Tibial nerve (tissue), 4 donors: ENCODE measurements at regions not wholly inside any gene's neighbourhood (a gene's known extent, or its start where the extent isn't known, plus 50 kb on each side); places are given as distances from the start of the nearest gene placed in this dataset.

Experiments used
- DNase-seq, 2 donors: peaks; one replicate each; pipeline ENCODE4 v3.0.0-alpha.2; 2019; ENCODE audit warnings: low spot score in 2 of 2
- H3K27ac ChIP-seq, 4 donors: fragments of 200-600 bp; sonication (generic) in 3 of 4; one replicate each; pipeline ENCODE4 v1.5.1; 2017 to 2019; ENCODE audit warnings: mild to moderate bottlenecking in 1 of 4
- H3K27me3 ChIP-seq, 2 donors: fragments of 200-600 bp; sonication (generic) in 1 of 2; one replicate each; pipeline versions ENCODE4 v1.5.1 to v1.6.0; 2017 to 2019
- H3K36me3 ChIP-seq, 3 donors: fragments of 200-600 bp; sonication (generic); one replicate each; pipeline ENCODE4 v1.5.1; 2018 to 2019
- H3K4me1 ChIP-seq, 4 donors: fragments of 200-600 bp; sonication (generic) in 3 of 4; one replicate each; pipeline ENCODE4 v1.5.1; 2017 to 2019
- H3K4me3 ChIP-seq, 4 donors: fragments of 200-600 bp; sonication (generic) in 3 of 4; one replicate each; pipeline ENCODE4 v1.5.1; 2017 to 2019; ENCODE audit warnings: mild to moderate bottlenecking in 1 of 4, moderate library complexity in 1 of 4
- H3K9me3 ChIP-seq, 4 donors: fragments of 200-600 bp; sonication (generic) in 3 of 4; one replicate each; pipeline ENCODE4 v1.5.1; 2017 to 2019
- EP300 ChIP-seq, 2 donors: sonication (generic); formaldehyde crosslinking; IDR thresholded peaks; one replicate each; pipeline ENCODE4 v1.6.1; 2017; ENCODE audit warnings: antibody characterized with exemption in 2 of 2, mild to moderate bottlenecking in 1 of 2
- POLR2A ChIP-seq, 2 donors: fragments of 450-650 bp; IDR thresholded peaks; one replicate each; pipeline ENCODE4 v1.6.1; 2017; ENCODE audit warnings: antibody characterized with exemption in 2 of 2, mild to moderate bottlenecking in 2 of 2, moderate library complexity in 2 of 2
- WGBS, 2 donors: methylation state at CpG; one replicate each; pipeline ENCODE4 v1.1.5; 2018; 5-methylcytosine and 5-hydroxymethylcytosine counted together
- TF ChIP-seq, protein P1 (sequence below), 5 experiments: fragments of 200-600 bp in 3 of 5; fragments of 450-650 bp in 2 of 5; sonication (generic) in 3 of 5; IDR thresholded peaks; one replicate each; pipeline ENCODE4 v1.5.1; 2016 to 2019; ENCODE audit warnings: antibody characterized with exemption in 5 of 5, mild to moderate bottlenecking in 3 of 5, moderate library complexity in 2 of 5

DNA sequence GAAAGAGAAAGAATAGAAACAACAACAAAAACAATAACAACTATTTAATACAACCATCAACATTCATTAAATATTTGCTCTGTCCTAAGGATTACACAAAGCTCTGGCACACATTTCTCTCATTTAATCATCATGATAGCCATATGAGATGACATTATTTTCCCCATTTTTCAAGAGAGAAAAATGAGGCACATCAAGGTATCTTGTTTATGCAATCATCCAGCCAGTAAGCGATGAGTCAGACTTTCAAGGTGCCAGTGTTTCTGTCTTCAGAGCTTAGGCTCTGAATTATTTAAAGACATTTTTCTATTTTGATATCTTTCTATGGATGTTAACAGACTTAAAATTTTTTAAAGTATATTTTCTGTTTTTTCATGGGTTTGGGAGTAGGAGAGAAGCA lies 541.8 kb upstream of the SMIM31 start:
- no peaks in the 10 kb centered on the region for H3K4me1 ChIP-seq
- TF ChIP-seq, protein P1, sequence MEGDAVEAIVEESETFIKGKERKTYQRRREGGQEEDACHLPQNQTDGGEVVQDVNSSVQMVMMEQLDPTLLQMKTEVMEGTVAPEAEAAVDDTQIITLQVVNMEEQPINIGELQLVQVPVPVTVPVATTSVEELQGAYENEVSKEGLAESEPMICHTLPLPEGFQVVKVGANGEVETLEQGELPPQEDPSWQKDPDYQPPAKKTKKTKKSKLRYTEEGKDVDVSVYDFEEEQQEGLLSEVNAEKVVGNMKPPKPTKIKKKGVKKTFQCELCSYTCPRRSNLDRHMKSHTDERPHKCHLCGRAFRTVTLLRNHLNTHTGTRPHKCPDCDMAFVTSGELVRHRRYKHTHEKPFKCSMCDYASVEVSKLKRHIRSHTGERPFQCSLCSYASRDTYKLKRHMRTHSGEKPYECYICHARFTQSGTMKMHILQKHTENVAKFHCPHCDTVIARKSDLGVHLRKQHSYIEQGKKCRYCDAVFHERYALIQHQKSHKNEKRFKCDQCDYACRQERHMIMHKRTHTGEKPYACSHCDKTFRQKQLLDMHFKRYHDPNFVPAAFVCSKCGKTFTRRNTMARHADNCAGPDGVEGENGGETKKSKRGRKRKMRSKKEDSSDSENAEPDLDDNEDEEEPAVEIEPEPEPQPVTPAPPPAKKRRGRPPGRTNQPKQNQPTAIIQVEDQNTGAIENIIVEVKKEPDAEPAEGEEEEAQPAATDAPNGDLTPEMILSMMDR (IDR thresholded peaks at IDR 0.05): no peak
- TF ChIP-seq EP300 (IDR thresholded peaks at IDR 0.05) (no peak), POLR2A (IDR thresholded peaks at IDR 0.05) (no peak)
- no peaks in the 10 kb centered on the region for H3K36me3 ChIP-seq
- WGBS, 2 donors: 96 to 98% methylated on average over 1 of the region's 1 CpG
- no peak overlapping the region for H3K27ac ChIP-seq
- H3K27me3 ChIP-seq: no peaks in the 10 kb centered on the region
- H3K4me3 ChIP-seq: no peak overlapping the region
- no peak for DNase-seq
- no peaks in the 10 kb centered on the region for H3K9me3 ChIP-seq

DNA sequence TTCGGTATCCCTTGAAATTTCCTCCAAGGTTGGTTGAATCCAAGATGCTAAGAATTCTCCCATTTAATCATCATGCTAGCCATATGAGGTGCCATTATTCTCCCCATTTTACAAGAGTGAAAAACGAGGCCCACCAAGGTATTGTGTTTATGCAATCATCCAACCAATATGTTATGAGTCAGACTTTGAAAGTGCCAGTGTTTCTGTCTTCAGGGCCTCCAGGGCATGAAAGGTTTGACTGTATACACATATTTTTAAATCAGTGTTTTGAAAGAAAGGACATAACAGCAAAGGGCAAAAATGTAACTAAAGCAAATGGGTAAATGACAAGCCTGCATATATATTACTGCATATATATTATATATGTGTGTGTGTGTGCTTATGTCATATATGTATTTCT lies 541.2 kb upstream of the SMIM31 start:
- TF ChIP-seq POLR2A (IDR thresholded peaks at IDR 0.05) (no peak), EP300 (IDR thresholded peaks at IDR 0.05) (no peak)
- TF ChIP-seq, protein P1 (IDR thresholded peaks at IDR 0.05): no peak
- H3K9me3 ChIP-seq: no peaks in the 10 kb centered on the region
- WGBS, 2 donors: 60 to 74% methylated on average over 2 of the region's 2 CpGs
- H3K27me3 ChIP-seq: no peaks in the 10 kb centered on the region
- no peak overlapping the region for H3K27ac ChIP-seq
- no peaks in the 10 kb centered on the region for H3K4me1 ChIP-seq
- DNase-seq: no peak
- H3K36me3 ChIP-seq: no peaks in the 10 kb centered on the region
- H3K4me3 ChIP-seq: no peak overlapping the region

DNA sequence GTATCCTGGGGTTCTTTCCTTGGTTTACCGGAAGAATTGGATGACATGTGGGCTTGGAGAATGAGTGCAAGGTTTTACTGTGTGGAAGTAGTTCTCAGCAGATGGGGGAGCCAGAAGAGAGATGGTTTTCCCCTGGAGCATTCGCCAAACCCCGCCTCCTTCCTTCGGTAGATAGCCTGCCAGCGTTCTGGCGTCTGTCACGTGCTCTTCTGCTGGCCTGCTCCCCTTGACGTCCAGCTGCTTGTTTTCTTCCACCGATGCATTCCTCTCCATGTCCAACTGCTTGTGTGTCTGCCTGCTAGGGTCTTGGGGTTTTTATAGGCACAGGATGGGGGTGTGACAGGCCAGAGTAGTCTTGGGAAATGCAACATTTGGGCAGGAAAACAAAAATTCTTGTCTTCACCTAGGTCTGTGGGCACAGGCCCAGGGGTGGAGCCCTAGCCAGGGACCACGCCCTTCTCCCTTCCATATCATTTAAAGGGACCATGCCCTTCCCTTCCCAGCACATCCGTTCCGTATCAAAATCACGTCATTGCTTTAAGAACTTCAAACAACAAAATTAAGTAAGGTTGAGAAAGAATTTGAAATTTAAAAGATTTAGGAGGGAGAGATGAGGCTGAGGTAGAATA lies 538.7 kb upstream of the SMIM31 start:
- Histone ChIP-seq H3K4me1 (no peaks in the 10 kb centered on the region), H3K27ac (no peak overlapping the region), H3K36me3 (no peaks in the 10 kb centered on the region), H3K27me3 (no peaks in the 10 kb centered on the region), H3K9me3 (no peaks in the 10 kb centered on the region), H3K4me3 (no peak overlapping the region)
- no peak for DNase-seq
- WGBS, 2 donors: 82% methylated on average over 13 of the region's 13 CpGs
- TF ChIP-seq POLR2A (IDR thresholded peaks at IDR 0.05) (no peak), EP300 (IDR thresholded peaks at IDR 0.05) (no peak)
- TF ChIP-seq, protein P1 (IDR thresholded peaks at IDR 0.05): no peak

- no peak for TF ChIP-seq EP300 (IDR thresholded peaks at IDR 0.05)
- TF ChIP-seq, protein P1 (IDR thresholded peaks at IDR 0.05): no peak
- TF ChIP-seq POLR2A (IDR thresholded peaks at IDR 0.05): no peak
- H3K36me3 ChIP-seq: no peaks in the 10 kb centered on the region
These were observed 532.3 kb upstream of the SMIM31 start for GRCh38 chr4:164221631-164222030.

DNA sequence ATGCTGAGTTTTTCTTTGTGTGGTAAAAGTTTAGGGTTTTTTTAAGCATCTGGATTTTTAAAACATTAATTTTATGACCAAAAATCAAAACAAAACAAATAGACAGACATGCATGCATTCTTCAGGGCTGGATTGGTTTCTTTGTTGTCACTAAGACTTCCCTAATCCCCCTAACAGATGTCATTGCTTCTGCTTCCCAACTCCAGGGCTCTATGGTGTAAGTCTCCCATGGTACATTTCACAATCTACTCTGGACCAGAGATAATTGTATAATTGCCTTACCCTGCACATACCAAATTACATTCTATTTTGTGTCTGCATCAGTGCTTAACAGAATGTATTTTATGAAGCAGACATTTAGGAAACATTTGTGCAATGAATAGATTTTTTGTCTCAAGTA lies 529.1 kb upstream of the SMIM31 start:
- no peaks in the 10 kb centered on the region for H3K36me3 ChIP-seq
- no peak for TF ChIP-seq EP300 (IDR thresholded peaks at IDR 0.05)
- no peak for TF ChIP-seq POLR2A (IDR thresholded peaks at IDR 0.05)
- TF ChIP-seq, protein P1 (IDR thresholded peaks at IDR 0.05): no peak
- H3K27me3 ChIP-seq: no peaks in the 10 kb centered on the region
- peaks cover 0 to 5% (median 0%) of the 10 kb centered on the region in 4 donors for H3K9me3 ChIP-seq
- H3K27ac ChIP-seq: no peak overlapping the region
- no peak overlapping the region for H3K4me3 ChIP-seq
- DNase-seq: no peak
- no peaks in the 10 kb centered on the region for H3K4me1 ChIP-seq

More at GRCh38 chr4:164221631-164222030, 532.3 kb upstream of the SMIM31 start:
- Histone ChIP-seq H3K4me3 (no peak overlapping the region), H3K27ac (no peak overlapping the region), H3K9me3 (peaks cover 0 to 5% (median 0%) of the 10 kb centered on the region in 4 donors), H3K4me1 (no peaks in the 10 kb centered on the region), H3K27me3 (no peaks in the 10 kb centered on the region)
- DNase-seq: no peak
- 79 to 81% methylated on average over 1 of the region's 1 CpG for WGBS, 2 donors
